NOMO-1 (cell line): ENCODE measurements at regions not wholly inside any gene's neighbourhood (a gene's known extent, or its start where the extent isn't known, plus 50 kb on each side); places are given as distances from the start of the nearest gene placed in this dataset.

ENCODE experiments used
- DNase-seq, 2 experiments: peaks; one replicate each; lab custom pipeline; 2025; ENCODE audit not compliant: unreplicated experiment in 2 of 2; lab: John Stamatoyannopoulos, UW

DNA sequence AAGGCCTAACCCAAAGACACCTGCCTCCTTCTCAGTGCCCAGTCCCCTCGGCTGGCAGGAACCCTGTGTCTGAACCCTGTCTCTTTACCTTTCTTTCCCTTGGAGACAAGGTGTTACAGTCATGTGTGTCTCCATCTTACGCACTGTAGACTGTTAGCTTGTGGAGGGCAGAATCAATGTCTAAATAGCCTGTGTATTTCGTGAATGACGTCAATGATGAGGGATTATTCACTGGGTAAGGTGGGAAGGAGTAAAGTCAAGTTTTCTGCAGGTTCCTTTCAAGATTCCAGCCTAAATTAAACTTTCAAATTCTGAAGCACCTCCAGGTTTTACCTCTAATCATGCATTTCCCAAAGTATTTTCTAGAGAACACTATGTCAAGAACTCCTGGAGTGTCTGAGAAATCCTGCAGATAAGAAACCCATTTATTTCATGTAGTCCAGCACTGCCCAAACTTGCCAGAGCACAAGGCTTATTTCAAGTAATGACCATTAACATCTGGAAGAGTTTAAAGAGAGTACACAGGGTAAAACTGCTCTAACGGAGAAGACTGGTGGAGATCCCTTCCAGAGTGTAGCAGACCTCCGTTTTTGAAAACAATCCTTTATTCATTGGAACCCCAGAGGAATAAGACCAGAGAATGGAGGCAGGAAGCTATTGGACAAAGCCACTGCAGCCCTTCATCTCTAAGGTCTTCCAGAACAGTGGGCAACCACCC lies 72.8 kb downstream of the KCNF1 start:
- DNase-seq, result no peak

DNA sequence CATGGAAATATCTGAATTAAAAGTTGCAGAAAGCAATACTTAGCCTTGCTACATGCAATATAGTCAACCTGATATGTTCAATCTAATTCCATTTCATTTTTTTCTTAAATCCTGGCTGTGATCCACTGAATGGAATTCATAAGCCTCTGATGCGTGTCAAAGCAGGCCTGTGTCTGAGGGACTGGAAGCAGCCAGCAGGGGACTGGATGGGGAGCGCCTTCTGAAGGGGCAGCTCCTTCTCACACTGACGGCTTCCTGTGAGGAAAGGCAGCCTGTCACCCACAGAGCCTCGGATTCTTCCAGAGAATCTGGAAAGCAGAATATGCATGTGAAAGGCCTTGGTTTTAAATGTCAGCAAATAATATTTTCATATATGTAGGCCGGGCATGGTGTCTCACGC lies 73.5 kb downstream of the KCNF1 start:
- DNase-seq, result no peak

DNA sequence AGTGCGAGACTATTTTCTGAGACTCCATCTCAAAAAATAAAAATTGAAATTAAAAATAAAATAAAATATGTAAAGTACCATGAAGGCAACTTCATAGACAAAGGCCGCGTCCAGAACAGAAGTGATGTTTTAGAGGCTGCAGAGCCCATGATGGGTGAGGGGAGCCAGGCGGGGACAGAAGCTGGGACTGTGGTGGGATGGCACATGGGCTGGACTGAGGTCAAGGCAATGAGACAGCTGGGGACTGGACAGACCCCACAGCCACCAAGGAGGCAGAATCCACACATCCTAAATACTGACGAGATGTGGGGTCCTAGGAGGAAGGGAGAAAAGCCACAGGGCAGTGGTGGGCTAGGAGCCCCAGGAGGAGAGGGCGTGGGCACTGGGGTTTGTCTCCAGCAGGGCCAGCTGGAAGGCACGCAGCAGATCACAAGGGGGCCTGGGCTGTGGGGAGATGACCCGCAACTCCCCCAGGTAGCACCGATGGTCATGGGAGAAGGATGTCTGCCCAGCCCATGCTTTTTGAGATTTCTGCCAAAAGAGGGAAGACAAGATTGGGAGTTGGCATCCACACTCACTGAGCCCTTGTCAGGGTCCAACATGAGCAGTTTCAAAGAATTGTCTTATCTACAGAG lies 74.3 kb downstream of the KCNF1 start:
- DNase-seq, result no peak

DNA sequence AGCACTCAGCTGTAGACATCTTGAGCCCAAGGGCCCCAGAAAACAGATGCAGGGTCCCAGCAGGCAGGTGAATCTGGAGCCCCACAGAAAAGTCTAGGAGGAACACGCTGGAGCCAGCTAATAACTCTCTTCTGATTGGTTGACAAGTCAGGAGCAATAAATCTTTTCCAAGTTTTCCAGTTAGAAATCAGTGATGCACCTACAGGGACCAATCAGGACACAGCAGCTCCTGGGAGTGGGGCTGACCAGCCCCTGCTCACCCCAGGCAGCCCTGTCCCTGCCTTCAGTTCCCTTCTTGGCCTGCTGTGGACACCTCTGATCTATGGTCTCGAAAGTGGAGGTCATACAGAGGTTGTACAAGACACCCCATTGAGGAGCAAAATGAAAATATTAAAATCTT lies 75.7 kb downstream of the KCNF1 start:
- DNase-seq, result no peak

DNA sequence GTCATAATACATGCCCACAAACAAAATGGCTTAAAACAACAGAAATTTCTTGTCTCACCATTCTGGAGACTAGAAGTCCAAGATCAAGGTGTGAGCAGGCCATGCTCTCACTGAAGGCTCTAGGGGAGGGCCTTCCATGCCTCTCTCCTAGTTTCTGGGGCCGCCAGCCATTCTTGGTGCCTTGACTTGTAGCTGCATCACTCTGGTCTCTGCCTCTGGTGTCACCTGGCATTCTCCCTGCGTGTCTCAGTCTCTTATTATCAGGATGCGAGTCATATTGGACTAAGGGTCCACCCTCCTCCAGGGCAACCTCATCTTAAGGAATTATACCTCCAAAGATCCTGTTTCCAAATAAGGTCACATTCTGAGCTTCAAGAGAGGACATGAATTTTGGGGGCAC lies 76.1 kb downstream of the KCNF1 start:
- no peak for DNase-seq

DNA sequence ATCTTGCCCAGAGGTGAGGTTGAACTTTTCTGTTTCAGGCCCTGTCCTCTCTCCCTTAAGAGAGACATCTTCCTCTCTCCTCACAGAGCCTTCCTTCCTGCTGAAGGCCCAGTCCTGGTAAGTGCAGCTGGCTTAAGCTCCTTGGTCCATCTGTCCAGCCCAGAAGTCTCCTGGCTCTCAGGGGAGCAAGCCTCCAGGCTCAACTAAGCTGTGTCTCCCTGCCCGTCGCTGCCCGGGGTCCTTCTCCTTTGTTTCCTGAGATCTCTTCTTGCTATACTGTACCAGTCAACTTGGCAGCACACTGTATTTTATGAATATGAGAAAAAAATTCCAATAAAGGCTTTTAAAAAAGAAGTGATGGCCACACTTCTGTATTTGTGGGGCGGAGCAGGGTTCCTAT lies 77.4 kb downstream of the KCNF1 start:
- DNase-seq, result no peak

DNA sequence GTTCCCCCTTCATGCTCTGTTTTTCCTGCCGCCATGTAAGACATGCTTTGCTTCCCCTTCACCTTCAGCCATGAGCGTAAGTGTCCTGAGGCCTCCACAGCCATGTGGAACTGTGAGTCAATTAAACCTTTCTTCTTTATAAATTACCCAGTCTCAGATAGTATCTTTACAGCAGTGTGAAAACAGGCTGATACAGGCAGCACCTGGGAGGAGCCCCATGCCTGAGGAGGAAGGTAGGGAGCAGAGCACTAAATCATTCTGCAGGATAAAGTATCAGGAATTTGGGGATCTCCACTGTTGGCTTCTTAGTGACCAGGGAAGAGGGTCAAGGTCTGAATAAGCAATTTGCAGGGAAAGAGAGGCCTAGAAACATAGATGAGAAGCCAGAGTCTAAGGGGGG lies 78.0 kb downstream of the KCNF1 start:
- no peak for DNase-seq

DNA sequence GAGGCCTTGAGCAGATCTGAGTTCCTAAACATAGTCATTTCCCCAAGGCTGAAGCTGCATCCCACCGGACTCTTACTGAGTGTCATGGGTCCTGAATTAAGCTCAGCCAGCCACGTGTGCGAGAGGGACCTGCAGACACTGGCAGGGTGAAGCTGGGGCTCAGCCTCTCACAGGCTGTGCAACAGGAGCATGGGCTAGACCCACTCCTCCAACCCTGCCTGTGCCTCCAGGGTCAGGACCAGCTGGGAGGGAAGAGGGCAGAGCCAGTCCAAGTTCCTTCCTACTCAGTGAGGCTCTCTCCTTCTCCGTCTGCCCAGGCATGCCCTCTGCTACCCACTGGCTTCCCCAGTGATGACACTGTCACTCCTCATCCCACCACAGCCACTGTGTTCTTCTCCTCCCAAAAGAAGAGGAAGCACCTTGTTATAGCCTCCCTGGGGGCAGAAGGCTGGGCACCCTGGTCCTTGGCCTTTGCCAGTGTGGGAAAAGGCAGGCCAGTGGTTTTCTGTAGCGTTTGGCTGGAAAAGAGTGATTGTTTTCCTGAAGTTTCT lies 78.9 kb downstream of the KCNF1 start:
- DNase-seq, result peak in 1 of 2 experiments; percentile 1

DNA sequence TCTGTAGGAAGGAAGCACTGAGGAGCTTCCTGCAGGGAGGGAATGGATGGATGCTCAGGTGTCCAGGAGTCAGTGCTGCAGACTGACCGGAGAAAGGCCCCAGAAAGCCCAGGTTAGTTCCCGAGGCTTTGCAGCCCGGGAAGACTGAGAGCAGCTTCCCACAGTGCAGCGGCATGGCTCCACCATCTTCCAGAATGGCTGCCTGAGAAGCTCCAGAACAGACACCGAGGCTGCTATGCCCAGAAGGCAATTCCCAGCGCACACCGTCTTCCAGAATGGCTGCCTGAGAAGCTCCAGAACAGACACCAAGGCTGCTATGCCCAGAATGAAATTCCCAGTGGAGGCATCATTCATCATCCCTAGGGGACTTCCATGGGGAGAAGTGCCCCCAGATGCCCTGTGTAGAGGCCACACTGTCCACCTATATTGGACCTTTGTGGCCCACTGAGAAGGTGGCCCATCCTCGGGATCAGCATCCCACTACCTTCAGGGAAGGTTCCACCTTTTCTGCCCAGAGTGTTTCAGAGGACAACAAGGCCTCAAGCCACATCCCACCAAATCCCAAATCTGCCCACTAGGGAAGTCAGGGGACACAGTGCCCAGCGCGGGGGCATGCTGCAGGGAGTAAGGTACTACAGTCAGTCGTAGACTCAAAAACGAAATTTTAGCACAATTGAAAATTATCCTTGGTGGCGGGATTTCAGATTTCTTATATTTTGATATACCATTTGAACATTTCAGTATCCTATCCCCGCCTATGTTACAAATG lies 80.5 kb downstream of the KCNF1 start:
- no peak for DNase-seq

DNA sequence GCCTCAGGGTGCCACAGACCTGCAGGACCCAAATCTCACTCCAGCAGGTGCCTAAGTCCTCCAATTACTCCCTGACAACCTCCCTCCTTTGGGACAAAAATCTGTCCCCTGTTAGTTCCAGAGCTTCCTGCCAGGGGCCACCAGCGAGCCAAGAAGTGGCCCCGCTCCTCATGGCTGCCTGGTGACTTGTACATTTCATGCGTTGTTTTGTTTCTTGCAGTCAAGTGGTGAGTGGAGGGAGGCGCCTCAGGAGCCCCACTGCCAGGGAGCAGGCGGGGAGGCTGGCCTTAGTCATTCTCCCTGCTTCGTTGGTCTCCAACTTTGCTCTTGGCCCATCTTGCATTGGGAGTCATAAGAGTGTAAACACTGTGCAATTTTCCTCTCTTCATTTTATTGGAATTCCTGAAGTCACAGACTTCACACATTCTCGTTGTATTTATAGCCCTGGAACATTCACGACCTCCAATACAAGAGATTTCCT lies 81.3 kb downstream of the KCNF1 start:
- no peak for DNase-seq

DNA sequence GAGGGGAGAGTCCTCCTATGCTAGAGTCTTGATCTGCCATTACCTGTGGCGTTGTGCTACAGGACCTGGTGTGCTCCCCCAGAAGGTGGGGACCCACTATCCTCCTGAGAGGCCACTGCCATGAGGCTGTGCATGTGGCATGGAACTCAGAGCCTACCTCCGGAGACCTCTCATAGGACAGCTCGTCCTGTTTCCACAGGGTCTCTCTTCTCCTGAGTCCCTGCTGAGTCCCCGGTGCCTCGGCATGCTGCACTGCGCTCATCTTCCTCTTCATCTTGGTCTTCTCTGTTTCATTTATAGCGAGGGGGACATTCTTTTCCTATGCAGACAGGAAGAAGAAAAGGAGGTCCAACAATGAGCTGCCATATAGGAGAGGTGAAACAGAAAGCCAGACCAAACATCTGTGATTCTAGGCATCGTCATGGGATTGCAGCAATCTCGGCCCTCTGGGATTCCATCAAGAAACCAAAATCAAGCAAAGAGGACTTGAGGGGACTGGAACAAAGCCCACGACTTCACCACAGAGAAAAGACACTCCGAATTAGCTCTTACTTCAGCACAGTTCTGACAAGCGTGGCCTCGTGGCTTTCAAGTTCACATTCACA lies 83.7 kb downstream of the KCNF1 start:
- DNase-seq, result no peak

DNA sequence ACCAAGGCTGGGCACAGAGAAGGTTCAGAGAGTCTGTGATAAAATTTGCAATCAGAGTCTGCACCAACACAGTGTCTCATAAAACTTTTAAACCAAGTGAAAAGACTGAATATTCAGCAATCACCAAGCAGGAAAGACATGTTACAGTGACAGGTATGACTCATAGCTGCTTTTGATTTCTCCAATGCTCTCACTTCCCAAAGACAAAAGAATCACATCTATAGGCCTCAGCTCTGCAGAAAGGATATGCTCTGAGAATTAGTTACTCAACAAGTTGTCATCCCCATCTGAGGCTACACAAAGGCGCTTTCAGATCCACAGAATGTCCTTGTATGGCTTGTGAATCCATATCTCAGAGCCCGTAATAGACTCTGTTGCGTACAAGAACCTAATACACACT lies 92.5 kb downstream of the KCNF1 start:
- DNase-seq, result peak; percentile 58 to 92

DNA sequence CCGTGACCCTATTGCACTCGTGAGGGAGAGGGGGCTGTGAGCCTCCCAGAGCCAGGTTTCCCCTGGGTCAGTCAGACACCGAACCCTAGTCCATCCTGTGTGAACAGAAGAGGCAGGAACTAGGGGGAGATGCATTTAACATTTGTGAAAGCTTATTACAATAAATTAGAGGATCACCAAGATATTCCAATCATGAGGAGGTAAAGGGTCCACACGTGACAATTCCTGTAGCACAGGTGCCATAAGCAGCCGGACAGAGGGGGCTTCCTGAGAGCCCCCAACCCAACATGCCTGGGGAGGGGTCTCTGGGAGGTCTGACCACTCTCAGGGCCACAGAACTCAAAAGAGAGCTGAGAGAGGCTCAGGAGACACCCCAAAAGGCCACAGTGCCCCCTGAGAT lies 93.3 kb downstream of the KCNF1 start:
- DNase-seq, result no peak

DNA sequence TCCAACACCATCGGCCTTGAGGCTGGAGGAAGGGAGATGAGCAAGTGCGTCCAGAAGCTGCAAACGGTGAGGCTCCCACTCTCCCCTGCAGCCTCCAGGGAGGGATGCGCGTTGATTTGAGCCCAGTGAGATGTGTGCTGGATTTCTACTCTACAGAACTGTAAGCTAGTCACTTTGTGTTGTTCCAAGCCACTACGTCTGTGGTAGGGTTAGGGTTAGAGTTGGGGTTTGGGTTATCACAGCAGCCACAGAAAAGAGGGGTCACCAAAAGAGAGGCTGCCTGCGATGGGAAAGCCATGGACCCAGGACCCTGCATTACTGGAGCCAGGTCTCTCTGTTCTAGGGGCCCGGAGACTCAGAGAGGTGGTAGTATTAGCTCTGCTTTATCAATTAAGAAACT lies 94.5 kb downstream of the KCNF1 start:
- no peak for DNase-seq

DNA sequence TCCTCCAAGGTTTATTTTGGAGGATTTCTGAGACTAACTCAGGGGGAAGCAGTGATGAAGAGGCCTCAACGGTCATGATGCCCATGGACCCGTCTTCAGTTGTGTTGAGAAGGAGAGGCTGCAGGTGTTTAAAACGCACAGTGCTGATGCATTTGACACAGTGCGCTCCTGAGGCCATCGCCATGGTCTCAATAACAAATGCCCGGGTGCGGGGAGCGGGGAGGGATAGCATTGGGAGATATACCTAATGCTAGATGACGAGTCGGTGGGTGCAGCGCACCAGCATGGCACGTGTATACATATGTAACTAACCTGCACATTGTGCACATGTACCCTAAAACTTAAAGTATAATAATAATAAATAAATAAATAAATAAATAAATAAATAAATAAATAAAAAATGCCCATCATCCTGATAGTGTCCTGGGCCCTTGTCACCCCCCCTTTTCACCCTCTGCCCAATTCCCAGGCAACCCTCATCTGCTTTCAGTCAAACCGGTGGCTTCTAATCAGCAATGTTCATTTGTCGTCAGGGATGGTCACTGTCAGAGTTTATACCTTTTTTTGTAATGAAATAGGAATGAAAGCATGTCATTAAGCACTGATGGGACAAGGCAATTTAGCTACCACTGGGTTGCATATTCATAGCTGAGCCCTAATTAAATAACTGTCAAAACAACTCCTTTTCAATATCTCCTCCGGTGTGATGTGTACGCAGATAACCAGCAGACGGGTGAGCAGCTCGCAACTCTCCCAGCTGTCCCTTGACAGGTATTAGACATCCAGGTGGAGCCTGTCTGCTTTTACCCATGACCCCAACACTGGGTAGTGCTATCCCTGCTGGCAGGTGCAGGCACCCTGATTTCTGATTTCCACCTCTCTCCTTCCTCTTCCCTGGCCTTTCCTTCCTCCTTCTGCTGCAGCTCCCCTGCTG lies 95.9 kb downstream of the KCNF1 start:
- no peak for DNase-seq

DNA sequence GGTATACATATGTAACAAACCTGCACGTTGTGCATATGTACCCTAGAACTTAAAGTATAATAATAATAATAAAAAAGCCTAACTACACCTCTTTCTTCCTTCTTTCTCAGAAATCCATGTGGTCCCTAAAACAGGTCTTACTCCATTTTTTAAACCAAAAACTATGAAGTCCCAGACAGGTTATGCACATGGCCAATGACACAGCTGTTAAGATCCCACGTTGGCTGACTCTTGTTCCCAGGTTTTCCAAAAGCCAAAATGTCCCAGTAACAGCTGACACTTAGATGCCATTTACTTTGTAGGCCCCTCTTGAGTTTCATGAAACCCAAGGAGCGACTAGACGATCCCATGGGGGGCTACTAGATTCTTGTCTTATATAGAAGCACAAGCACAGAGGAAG lies 97.0 kb downstream of the KCNF1 start:
- DNase-seq, result no peak

DNA sequence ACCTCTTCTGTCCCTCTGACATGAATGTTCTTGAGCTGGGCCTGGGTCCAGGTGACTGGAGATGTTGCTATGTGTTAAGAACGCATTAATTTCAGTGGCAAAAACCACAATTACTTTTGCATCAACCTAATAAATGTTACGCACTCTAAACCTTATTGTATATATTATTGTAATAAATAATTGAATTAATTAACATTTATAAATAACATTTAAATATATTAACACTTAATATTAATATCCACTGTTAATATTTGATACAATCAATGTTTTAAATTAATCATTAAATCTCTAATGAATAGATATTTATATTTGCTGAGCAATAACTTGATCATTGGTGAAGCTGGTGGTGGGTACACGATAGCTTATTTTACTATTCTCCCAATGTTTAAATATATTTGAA lies 97.4 kb downstream of the KCNF1 start:
- DNase-seq, result no peak

DNA sequence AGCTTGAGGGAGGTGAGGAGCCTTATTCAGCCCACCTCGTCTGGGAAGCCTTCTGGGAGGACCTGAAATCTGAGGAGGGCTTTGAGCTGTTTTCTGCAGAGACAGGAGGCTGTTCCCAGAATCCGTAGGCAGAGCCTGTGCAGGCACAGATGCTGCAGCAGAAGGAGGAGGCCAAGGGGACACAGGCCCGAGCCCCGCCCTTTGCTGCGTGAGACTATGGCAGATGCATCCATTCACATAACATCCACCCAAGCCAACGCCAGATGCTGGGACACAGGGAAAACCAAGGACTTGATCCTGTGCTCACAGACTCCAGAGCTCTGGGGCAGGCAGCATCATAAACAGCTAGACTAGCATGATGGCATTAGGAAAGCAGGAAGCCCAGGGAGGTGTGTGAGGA lies 98.2 kb downstream of the KCNF1 start:
- DNase-seq, result no peak

DNA sequence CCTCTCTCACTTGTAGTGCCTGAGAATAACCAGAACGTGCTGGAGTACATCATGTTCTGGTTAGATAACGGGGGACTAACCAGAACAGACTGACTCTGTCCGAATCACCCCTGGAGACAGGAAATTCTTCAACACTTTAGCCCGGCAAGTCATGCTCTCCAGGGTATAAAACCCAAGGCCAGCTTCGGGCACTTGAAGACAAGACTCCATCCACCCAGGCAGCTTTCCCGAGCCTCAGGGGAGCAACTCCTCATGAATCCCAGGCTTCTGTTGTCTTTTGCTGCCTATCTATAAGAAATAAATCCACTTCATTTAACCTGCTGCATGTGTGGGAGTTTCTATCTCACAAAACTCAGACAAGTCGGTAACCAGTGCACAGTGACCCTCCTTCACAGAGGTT lies 99.6 kb downstream of the KCNF1 start:
- no peak for DNase-seq

DNA sequence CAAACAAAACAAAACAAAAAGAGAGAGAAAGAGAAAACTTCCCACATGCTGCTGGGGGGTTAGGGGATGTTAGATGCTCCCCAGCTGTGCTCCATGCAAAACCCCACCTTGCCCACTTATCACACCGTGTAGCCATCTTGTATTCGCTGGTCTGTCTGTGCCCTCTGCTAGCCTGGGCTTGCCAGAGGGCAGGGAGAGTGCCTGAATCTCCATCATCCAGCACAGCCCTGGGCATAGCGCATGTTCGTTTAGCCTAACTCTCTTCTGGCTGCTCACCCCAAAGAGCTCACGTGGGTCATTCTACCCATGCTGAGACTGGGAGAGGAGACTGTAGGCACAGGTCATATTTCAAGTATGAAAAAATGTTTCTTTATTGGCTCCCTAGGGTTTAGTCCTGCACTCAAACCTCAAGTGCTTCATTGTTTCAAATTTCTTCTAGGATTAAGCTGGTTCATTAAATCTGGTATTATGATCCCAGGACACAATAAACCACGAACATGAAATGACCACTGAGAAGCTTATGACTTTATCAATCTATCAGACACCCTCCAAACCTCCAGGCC lies 100.5 kb downstream of the KCNF1 start:
- DNase-seq, result no peak
